HG02623 (cell line): ENCODE measurements at regions not wholly inside any gene's neighbourhood (a gene's known extent, or its start where the extent isn't known, plus 50 kb on each side); places are given as distances from the start of the nearest gene placed in this dataset.
"Not testable (repeated sequence)": the region's sequence is repeated elsewhere in the genome, so short reads cannot be mapped to it uniquely, and the experiment has no call there.

Source experiments
- ATAC-seq: cut with Tn5 transposase; IDR thresholded peaks from one replicate; pipeline ENCODE4 v1.9.1; 2021; ENCODE audit warnings: moderate library complexity; ENCODE audit not compliant: unreplicated experiment

- no peak for ATAC-seq
These were observed 592.6 kb downstream of the ETS1 start for GRCh38 chr11:127994736-127995135.

DNA sequence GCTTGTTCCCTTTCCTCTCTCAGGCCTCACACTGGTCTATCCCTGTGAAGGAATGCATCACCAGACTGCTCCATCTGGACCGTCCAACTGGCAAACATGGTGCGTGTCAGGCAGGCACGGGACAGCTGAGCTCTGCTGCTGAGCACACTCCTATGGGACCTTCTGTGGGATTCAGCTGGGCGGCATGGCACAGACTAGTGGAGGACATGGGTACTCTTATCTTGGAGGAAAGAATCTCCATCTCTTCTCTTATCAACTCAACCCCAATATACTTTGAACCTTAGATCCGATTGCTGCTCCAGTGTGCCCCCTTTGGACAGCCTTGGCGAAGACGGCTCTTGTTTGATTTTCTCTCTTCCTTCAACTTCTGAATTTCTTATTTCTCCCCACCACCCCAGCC, 593.6 kb downstream of the ETS1 start:
- no peak for ATAC-seq

- ATAC-seq, result no peak
These were observed 594.1 kb downstream of the ETS1 start for GRCh38 chr11:127993281-127993680.

- no peak for ATAC-seq
These were observed 601.3 kb downstream of the ETS1 start for GRCh38 chr11:127986073-127986472.

- ATAC-seq, result no peak
These were observed 614.5 kb downstream of the ETS1 start for GRCh38 chr11:127972816-127973215.

DNA sequence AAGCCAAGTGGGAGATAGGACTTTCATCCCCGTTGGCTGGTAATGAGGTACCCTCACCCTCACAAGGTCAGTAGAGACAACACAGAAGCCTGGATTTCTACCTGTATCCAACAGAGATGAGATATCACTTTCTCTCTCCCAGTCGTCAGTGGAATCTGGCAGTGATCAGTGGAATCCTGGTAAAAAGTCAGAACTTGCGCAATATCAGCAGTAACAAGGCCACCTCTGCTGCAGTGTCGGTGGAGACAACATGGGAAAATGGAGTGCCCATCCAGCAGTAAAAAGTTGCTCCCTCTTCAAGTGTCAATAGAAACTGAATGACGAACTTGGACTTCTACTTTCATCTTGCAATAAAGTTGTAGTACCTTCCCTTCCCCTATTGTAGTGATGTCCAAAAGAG, 615.9 kb downstream of the ETS1 start:
- no peak for ATAC-seq

- ATAC-seq, result no peak
These were observed 620.5 kb downstream of the ETS1 start for GRCh38 chr11:127966821-127967220.

GRCh38 chr11:127965939-127966668, 621.3 kb downstream of the ETS1 start:
- no peak for ATAC-seq

- no peak for ATAC-seq
These were observed 624.9 kb downstream of the ETS1 start for GRCh38 chr11:127962416-127962815.

DNA sequence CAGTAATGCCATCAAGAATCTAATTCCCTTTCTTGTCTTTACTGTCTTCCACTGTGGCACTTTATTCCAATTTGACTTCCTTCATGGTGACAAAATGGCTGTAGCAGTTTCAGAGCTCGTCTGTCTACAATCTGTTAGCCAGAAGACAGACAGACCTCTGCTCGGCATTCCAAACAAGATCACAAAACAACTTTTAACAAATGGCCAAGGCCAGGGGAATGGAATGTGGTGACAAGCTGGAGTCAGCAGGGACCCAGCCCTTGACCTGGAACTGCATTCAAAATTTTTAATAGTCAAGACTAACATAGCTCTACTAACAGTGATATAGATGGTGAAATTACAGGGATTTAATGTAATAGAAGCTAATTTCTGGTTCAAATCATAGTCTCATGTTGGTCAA, 637.2 kb downstream of the ETS1 start:
- no peak for ATAC-seq

DNA sequence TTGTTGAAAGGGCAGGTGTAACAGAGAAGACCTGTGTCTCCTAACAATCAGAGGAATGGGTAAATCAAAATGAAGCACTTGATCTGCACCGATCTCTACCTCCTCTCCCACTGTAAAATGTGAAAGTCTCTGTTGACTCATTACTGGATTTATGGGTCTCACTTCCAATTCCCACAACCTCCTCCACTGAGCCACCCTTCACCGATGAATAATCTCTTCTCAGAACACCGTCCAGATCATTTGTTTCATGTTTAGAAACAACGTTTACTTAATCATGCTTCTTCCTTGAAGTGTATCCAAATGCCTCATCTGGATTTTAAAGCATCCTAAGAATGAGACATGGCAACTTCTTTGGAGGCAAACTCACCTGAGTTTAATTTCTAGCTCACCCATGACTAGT, 643.6 kb downstream of the ETS1 start:
- no peak for ATAC-seq

GRCh38 chr11:127943152-127943551, 644.2 kb downstream of the ETS1 start:
- ATAC-seq, result no peak

GRCh38 chr11:127941554-127941953, 645.8 kb downstream of the ETS1 start:
- ATAC-seq, result not testable (repeated sequence)

- ATAC-seq, result no peak
These were observed 648.4 kb downstream of the ETS1 start for GRCh38 chr11:127939000-127939399.

DNA sequence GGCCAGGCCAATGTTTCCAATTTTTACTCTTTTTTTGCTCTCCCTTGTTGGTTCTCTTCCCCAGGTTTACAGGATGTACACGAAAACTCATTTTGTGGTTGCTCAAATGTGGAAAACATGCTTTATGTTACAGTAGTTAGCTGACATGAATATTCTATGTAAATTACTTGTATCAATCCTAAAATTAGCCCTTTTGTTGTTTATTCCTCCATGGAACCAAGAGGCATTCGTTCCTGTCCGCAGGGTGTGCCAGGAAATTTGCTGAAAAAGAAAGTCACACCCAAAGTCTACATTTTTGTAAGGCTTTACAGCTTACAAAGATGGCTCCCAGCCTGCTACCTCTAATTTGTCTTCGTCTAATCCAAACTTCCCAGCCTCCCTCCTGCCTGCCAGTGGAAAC, 652.3 kb downstream of the ETS1 start:
- ATAC-seq, result no peak

GRCh38 chr11:127933961-127934360, 653.4 kb downstream of the ETS1 start:
- not testable (repeated sequence) for ATAC-seq

DNA sequence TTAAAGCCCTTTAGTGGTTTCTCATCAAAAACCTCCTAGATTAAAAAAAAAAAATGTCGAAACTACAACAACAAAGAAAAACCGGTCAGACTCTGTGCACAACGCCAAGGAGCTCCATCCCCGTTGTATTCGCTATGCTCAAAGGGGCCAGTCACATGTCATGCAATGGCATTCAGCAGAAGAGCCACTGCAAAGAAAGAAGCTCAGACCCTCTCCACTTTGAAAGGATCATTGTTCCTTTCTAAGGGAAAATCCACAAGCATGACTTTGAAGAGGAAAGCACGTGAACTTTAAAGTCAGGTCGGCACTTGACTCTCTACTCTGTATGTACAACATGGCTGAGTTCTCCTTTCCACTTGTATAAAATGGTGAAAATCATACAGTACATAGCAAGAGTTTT, 655.6 kb downstream of the ETS1 start:
- ATAC-seq, result no peak

GRCh38 chr11:127926721-127927120, 660.6 kb downstream of the ETS1 start:
- ATAC-seq, result no peak

DNA sequence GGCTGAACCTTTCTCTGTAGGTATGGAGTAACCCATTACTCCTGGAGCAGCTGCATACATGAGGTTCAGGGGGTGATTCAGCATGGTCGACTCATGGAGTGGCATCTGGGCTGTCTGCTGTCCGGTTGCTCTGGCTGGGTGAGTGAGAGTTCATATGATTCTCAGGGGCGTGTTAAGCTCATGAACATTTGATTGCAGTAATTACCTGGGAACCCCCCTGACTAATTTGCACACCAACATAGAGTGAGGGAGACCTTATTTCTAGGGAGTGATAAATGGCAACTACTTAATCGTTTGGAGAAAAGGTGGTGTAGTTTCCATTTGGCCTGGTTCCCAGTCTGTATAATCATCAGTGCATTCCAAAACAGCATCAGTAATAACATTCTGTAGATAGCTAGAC, 661.9 kb downstream of the ETS1 start:
- no peak for ATAC-seq

DNA sequence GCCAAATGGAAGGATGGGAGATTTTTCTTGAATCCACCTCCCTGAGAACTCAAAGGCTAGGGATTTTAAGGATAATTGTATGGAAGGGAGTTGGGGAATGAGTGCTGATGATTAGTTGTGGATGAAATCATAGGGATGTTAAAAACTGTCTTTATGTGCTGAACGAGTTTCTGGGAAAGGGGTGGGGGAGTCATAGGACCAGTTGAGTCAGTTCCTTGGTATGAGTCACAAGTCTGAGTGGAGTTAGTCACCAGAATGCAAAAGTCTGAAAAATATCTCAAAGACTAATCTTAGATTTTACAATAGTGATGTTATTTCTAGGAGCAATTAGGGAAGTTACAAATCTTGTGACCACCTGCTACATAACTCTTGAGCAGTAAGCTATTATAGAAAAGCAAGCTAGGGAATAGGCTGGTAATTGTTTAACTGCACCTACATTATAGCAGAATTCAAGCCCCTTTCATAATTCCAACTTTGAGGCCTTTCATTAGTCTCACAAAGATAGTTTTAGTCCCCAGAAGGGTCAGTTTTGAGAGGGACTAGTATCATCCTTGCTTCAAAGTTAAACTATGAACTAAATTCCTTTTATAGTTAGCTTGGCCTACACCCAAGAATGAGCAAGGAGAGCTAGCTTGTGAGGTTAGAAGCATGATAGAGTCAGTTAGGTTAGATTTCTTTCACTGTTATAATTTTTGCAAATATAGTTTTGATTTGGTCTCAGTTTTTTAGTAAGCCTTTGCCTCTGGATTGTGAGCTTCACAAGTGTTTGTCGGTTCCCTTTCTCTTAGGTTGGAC, 668.0 kb downstream of the ETS1 start:
- no peak for ATAC-seq

GRCh38 chr11:127902382-127902781, 685.0 kb downstream of the ETS1 start:
- ATAC-seq, result no peak
